PC-3 (cell line): ENCODE measurements at regions not wholly inside any gene's neighbourhood (a gene's known extent, or its start where the extent isn't known, plus 50 kb on each side); places are given as distances from the start of the nearest gene placed in this dataset.
"Not testable (repeated sequence)": the region's sequence is repeated elsewhere in the genome, so short reads cannot be mapped to it uniquely, and the experiment has no call there.

Source experiments
- EZH2 ChIP-seq: fragments of 300-600 bp; sonication (generic); IDR thresholded peaks from one replicate; pipeline ENCODE4 v1.6.1; 2017; ENCODE audit warnings: antibody characterized with exemption, mild to moderate bottlenecking, low read length; ENCODE audit not compliant: unreplicated experiment
- EZH2phosphoT487 ChIP-seq: fragments of 300-600 bp; sonication (generic); IDR thresholded peaks from 2 replicates; pipeline ENCODE4 v1.6.1; 2018; ENCODE audit warnings: mild to moderate bottlenecking, antibody characterized with exemption, low read length, borderline replicate concordance
- TF ChIP-seq, protein P1 (sequence below): fragments of 300-600 bp; sonication (generic); conservative IDR thresholded peaks from 2 replicates; pipeline ENCODE4 v1.5.1; 2017; ENCODE audit warnings: antibody characterized with exemption, low read depth, mild to moderate bottlenecking, low read length

DNA sequence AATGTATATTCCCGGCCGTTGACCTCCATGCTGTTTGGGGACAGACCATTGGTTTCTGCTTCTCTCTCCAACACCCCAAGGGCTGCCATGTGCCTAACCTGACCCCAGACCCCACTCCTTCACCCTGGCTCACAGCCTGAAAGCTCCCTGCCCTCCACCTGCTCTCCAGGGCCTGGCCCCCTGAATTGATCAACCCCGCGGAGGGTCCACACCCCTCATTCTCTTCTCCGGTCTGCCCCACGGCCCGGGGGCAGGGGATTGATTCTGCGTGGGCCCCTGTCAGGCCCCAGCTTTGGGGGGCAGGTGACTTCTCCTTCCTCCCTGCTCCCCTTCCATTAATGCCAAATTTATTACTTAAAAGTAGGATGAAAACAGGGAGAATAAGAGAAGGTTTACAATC, 113.3 kb downstream of the CRLF3 start:
- not testable (repeated sequence) for TF ChIP-seq EZH2, EZH2phosphoT487
- TF ChIP-seq, protein P1, sequence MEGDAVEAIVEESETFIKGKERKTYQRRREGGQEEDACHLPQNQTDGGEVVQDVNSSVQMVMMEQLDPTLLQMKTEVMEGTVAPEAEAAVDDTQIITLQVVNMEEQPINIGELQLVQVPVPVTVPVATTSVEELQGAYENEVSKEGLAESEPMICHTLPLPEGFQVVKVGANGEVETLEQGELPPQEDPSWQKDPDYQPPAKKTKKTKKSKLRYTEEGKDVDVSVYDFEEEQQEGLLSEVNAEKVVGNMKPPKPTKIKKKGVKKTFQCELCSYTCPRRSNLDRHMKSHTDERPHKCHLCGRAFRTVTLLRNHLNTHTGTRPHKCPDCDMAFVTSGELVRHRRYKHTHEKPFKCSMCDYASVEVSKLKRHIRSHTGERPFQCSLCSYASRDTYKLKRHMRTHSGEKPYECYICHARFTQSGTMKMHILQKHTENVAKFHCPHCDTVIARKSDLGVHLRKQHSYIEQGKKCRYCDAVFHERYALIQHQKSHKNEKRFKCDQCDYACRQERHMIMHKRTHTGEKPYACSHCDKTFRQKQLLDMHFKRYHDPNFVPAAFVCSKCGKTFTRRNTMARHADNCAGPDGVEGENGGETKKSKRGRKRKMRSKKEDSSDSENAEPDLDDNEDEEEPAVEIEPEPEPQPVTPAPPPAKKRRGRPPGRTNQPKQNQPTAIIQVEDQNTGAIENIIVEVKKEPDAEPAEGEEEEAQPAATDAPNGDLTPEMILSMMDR = not testable (repeated sequence)
